ENCODE measurements at regions not wholly inside any gene's neighbourhood (a gene's known extent, or its start where the extent isn't known, plus 50 kb on each side); places are given as distances from the start of the nearest gene placed in this dataset.
A peak's percentile ranks its signal among the peaks of the same experiment; 100 is the strongest.

GRCh38 chr5:120150770-120151169 is 313.3 kb upstream of the PRR16 start:
- intact Hi-C loops (cut with micrococcal nuclease): loop anchor here (5.0 to 10.0 kb wide), 3 partner anchors 242 to 634 kb away; no protein-coding TSS in a partner anchor
- H3K18ac ChIP-seq (ENCODE audit: low read depth, low read length): peak overlapping the region; percentile 86; the same call in 1 of the 2 replicates
- peak overlapping the region; percentile 88 for H2AK5ac ChIP-seq (ENCODE audit: low read depth, low read length)
- CTCF ChIA-PET: no interaction called here
- H3K4me1 ChIP-seq (ENCODE audit: control insufficient read depth, insufficient read depth, low read length): peaks cover 17% of the 10 kb centered on the region
- H3K4me3 ChIP-seq (ENCODE audit: insufficient read depth, low read depth, low read length): no peak overlapping the region
- WGBS, 2 experiments (ENCODE audit: extremely low coverage in 2 of 2, insufficient read length in 1 of 2): no CpG with 5 or more reads among the region's 2 CpGs
- peak overlapping the region; percentile 27; the same call in 1 of the 2 replicates for H3K56ac ChIP-seq (ENCODE audit: extremely low read depth, insufficient read depth, low read length)
- peaks cover 5% of the 10 kb centered on the region for H3K9me1 ChIP-seq (ENCODE audit: insufficient read depth, low read length)
- no peak for DNase-seq
- no peak overlapping the region for H2AK9ac ChIP-seq (replicated peaks; ENCODE audit: low read depth, low read length, poor library complexity)
- no peak overlapping the region for H3K9ac ChIP-seq (ENCODE audit: low read depth, low read length)
- POLR2A ChIA-PET (ENCODE audit: unreplicated experiment): no interaction called here
- H3K4me2 ChIP-seq (ENCODE audit: low read depth, low read length): no peak overlapping the region
- dilution Hi-C loops (cut with HindIII; ENCODE audit: low sequenced_read_pairs, unreplicated experiment): no loop called here
- peak overlapping the region; percentile 93 for H2BK120ac ChIP-seq (ENCODE audit: low read depth, low read length)
- H3K9me3 ChIP-seq (ENCODE audit: control insufficient read depth, insufficient read depth, low read length): no peaks in the 10 kb centered on the region; the same call in 1 of the 2 replicates
- H2BK5ac ChIP-seq (ENCODE audit: low read depth, low read length, poor library complexity, severe bottlenecking): peak overlapping the region; percentile 77
- H3K14ac ChIP-seq (replicated peaks; ENCODE audit: low read depth, low read length): peak overlapping the region; percentile 69
- H4K8ac ChIP-seq (ENCODE audit: low read depth in 2 of 2, low read length in 2 of 2): peak overlapping the region in 1 of 2 experiments; percentile 87; a peak in 2 of 4 replicates
- ATAC-seq (ENCODE audit: low read depth): no peak
- TF ChIP-seq MXI1 (IDR thresholded peaks at IDR 0.05; ENCODE audit: borderline replicate concordance, low read depth, low read length): no peak
- no peak for TF ChIP-seq RAD21 (IDR thresholded peaks at IDR 0.05; ENCODE audit: low read length)
- no peak for TF ChIP-seq POLR2A (IDR thresholded peaks at IDR 0.05; ENCODE audit: low read depth, low read length)
- TF ChIP-seq MAZ (IDR thresholded peaks at IDR 0.05; ENCODE audit: borderline replicate concordance, low read depth, low read length): no peak
- TF ChIP-seq CTCF (conservative IDR thresholded peaks at IDR 0.05; ENCODE audit: low read depth, low read length): no peak
- no peak for TF ChIP-seq RFX5 (IDR thresholded peaks at IDR 0.05; ENCODE audit: low read depth, low read length)
- TF ChIP-seq USF2 (IDR thresholded peaks at IDR 0.05; ENCODE audit: low read depth, low read length): no peak
- TF ChIP-seq MAFK (IDR thresholded peaks at IDR 0.05; ENCODE audit: low read depth, low read length): no peak
- TF ChIP-seq FOS (IDR thresholded peaks at IDR 0.05; ENCODE audit: low read depth, low read length): no peak
- TF ChIP-seq RCOR1 (IDR thresholded peaks at IDR 0.05; ENCODE audit: insufficient replicate concordance, low read length): no peak
- no peak for TF ChIP-seq BHLHE40 (IDR thresholded peaks at IDR 0.05; ENCODE audit: low read depth, low read length)
- no peak for TF ChIP-seq CHD1 (IDR thresholded peaks at IDR 0.05; ENCODE audit: low read depth, low read length)
- TF ChIP-seq CEBPB (IDR thresholded peaks at IDR 0.05; ENCODE audit: low read depth, low read length): no peak
- no peak for TF ChIP-seq NFE2L2 (IDR thresholded peaks at IDR 0.05; ENCODE audit: low read depth, low read length)
- no peak for TF ChIP-seq SMC3 (IDR thresholded peaks at IDR 0.05; ENCODE audit: low read depth, low read length)
- TF ChIP-seq ELK1 (IDR thresholded peaks at IDR 0.05; ENCODE audit: borderline replicate concordance, low read depth, low read length): no peak
- in situ Hi-C loops (cut with MboI; ENCODE audit: low sequenced_read_pairs): no loop called here
- H3K23ac ChIP-seq (ENCODE audit: low read depth, low read length): peak overlapping the region; percentile 80; the same call in 1 of the 2 replicates
- H3K36me3 ChIP-seq (ENCODE audit: control insufficient read depth, insufficient read depth, low read length): no peaks in the 10 kb centered on the region
- peak overlapping the region; percentile 86; the same call in 1 of the 2 replicates for H3K4ac ChIP-seq (ENCODE audit: low read depth, low read length)
- no peaks in the 10 kb centered on the region for H4K20me1 ChIP-seq (ENCODE audit: insufficient read depth, low read length)
- BruUV-seq (replicated peaks): no TSS peak
- H2BK15ac ChIP-seq (ENCODE audit: low read depth, low read length): peak overlapping the region; percentile 97
- no peak overlapping the region for H3K27ac ChIP-seq (ENCODE audit: insufficient read depth, low read length)
- H2BK20ac ChIP-seq (ENCODE audit: low read depth, low read length): peak overlapping the region; percentile 96
- peak overlapping the region; percentile 89; the same call in 1 of the 2 replicates for H4K5ac ChIP-seq (ENCODE audit: low read depth, low read length)
- H3K79me1 ChIP-seq (ENCODE audit: low read depth in 1 of 2, low read length in 2 of 2): no peaks in the 10 kb centered on the region
- no peak overlapping the region for H2AFZ ChIP-seq (replicated peaks; ENCODE audit: low read length, poor library complexity)
- H4K91ac ChIP-seq (ENCODE audit: insufficient read depth, low read depth, low read length): peak overlapping the region; percentile 61; the same call in 1 of the 2 replicates
- no peaks in the 10 kb centered on the region for H3K27me3 ChIP-seq (ENCODE audit: control insufficient read depth, insufficient read depth, low read length)
